GM12865 (cell line): ENCODE measurements at regions not wholly inside any gene's neighbourhood (a gene's known extent, or its start where the extent isn't known, plus 50 kb on each side); places are given as distances from the start of the nearest gene placed in this dataset.

ENCODE experiments used
- DNase-seq: peaks from one replicate; pipeline ENCODE4 v3.0.0; 2010; ENCODE audit warnings: low read depth
- H3K4me3 ChIP-seq: 2 replicates; pipeline ENCODE4 v1.5.1; 2011; ENCODE audit warnings: mild to moderate bottlenecking, low read depth, low read length, control low read depth
- TF ChIP-seq, protein P1 (sequence below): IDR thresholded peaks from 2 replicates; pipeline ENCODE4 v1.5.1; 2011; ENCODE audit warnings: low read length, control low read depth, low read depth, inconsistent platforms; ENCODE audit not compliant: insufficient read depth; ENCODE audit errors: missing control alignments

DNA sequence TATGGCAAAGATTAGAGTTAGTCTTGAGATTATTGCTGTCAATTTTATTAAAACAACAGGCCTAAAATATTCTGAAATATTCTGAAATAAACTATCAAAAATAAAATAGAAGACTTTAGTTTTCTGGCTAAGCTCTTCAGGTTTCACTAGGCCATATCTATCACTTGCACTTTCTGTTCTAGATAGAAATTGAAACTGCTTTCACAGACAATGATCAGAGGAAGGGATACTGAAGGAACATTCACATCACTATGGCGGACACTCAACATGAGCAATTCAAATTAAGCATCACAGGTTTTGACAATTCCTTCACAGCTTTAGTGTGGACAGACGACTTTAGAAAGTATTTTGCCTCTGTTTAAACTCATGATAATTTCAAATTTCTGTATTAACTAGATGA, 586.4 kb upstream of the REG3G start:
- TF ChIP-seq, protein P1, sequence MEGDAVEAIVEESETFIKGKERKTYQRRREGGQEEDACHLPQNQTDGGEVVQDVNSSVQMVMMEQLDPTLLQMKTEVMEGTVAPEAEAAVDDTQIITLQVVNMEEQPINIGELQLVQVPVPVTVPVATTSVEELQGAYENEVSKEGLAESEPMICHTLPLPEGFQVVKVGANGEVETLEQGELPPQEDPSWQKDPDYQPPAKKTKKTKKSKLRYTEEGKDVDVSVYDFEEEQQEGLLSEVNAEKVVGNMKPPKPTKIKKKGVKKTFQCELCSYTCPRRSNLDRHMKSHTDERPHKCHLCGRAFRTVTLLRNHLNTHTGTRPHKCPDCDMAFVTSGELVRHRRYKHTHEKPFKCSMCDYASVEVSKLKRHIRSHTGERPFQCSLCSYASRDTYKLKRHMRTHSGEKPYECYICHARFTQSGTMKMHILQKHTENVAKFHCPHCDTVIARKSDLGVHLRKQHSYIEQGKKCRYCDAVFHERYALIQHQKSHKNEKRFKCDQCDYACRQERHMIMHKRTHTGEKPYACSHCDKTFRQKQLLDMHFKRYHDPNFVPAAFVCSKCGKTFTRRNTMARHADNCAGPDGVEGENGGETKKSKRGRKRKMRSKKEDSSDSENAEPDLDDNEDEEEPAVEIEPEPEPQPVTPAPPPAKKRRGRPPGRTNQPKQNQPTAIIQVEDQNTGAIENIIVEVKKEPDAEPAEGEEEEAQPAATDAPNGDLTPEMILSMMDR = no peak
- no peak overlapping the region for H3K4me3 ChIP-seq
- peak; percentile 1 for DNase-seq

DNA sequence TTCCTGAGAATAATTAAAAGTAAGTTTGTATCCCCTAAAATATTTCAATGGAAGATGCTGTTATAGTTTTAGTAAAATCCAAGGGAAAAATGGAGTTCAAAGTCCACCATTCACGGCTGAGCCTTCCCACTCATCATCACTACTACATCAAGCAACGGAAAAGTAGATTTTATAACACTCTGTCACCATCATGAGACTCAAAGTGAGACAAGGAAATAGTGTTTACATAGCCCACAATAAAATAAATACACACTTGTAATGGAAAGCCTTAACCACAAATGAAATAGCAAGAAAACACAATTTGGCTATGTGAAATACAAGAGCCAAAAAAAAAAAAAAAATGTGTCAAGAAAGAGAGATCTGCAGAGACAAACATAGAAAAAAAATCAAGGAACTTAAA, 569.9 kb upstream of the REG3G start:
- no peak for DNase-seq
- H3K4me3 ChIP-seq = no peak overlapping the region
- TF ChIP-seq, protein P1 = no peak

DNA sequence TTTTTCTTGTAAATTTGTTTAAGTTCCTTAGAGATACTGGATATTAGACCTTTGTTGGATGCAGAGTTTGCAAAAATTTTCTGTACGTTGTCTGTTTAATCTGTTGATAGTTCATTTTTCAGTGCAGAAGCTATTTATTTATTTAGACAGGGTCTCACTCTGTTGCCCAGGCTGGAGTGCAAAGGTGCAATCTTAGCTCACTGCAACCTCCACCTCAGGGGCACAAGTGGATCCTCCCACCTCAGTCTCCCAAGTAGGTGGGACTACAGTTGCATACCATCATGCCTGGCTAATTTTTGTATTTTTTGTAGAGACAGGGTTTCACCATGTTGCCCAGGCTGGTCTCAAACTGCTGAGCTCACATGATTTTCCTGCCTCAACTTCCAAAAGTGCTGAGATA, 568.2 kb upstream of the REG3G start:
- H3K4me3 ChIP-seq = no peak overlapping the region
- TF ChIP-seq, protein P1 = no peak
- no peak for DNase-seq

DNA sequence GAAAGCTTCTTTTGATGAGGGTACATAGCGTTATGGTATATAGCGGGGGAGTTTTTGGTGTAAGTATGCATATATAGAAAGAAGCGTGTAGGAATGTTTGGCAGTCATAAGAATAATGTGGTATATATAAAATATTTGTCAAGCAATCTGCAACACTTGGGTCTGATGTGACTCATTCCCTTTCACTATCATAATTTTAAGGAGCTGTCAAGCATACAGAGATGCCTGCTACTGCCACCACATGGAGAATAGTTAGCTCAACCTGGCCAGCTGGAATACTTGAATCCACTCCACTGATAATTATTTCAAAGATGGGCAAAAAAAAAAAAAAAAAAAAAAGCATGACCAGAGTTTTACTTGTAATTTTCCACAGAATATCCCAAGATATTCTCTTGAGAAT, 559.8 kb upstream of the REG3G start:
- no peak overlapping the region for H3K4me3 ChIP-seq
- TF ChIP-seq, protein P1 = no peak
- no peak for DNase-seq

DNA sequence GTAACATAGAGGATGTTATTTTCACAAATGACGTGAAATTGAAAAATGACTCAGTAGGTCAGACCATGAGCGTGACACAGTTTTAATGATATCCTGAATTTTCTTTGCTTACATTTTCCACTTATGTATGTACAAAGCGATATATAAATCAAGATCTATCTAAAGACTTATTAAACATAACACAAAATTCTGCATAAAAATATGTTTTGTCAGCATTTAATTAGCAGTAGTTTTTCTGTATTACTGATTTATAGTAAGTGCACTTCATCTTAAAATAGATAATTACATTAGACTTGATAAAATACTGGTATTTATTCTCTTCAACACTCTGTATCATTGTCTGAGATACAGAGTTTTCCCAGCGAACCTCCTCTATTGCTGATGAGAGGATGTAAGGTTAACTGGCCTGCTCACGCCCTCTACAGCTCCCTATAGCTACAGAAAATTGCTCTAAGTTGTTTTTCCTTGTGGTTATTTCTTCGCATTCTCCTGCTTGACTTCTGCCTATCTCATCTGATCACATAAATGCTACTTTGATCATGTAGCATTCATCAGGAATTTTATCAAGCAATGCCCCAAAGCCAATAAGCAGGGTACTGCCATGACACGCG, 548.8 kb upstream of the REG3G start:
- no peak for DNase-seq
- TF ChIP-seq, protein P1 = no peak
- H3K4me3 ChIP-seq = no peak overlapping the region

DNA sequence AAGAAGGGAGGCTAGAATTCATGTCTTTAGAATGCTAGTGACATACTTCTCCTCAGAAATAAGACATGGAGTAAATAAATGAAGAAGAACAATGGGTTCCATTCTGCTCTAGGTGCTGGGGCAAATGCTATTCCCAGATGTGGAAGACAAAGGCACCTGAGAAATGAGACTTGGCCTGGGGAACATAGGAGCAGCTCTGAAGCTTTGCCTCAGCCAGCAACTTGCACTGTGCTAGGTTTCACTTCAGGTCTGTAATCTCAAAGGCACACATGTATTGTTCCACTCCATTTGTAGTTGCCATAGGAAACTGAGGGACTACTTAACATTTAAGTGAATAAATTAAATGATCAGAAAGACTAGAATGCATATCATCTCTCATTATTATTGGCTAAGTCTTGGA, 538.9 kb upstream of the REG3G start:
- DNase-seq = no peak
- H3K4me3 ChIP-seq = no peak overlapping the region; the same call in 1 of the 2 replicates
- TF ChIP-seq, protein P1 = no peak

DNA sequence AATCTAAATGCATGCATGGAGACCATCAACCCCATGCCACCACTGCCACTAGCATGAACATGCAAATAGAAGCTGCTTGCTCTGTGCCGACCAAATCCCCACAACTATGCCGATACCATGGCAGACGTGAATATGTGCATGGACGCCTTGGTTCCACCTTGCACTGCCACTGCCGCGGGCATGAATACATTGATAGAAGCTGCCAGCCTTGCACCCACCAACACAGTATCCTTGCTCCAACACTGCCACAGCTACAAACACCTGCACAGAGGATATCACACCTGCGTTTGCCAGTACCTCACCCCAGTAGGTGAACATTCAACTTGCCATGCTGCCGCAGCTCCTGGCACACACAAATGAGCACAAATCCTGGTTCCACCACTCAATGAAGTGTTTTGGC, 527.4 kb upstream of the REG3G start:
- DNase-seq = no peak
- TF ChIP-seq, protein P1 = no peak
- no peak overlapping the region for H3K4me3 ChIP-seq
